ENCODE measurements at regions not wholly inside any gene's neighbourhood (a gene's known extent, or its start where the extent isn't known, plus 50 kb on each side); places are given as distances from the start of the nearest gene placed in this dataset.

GRCh38 chr6:6886171-6886885, 221.4 kb upstream of the RREB1 start:
- DNase-seq, result peak in 20 of 56 donors; percentile 4 to 39 (median 14)

- no peak for DNase-seq
These were observed 220.9 kb upstream of the RREB1 start for GRCh38 chr6:6886886-6887285.

GRCh38 chr6:6889601-6890000, 218.2 kb upstream of the RREB1 start:
- DNase-seq, result no peak

GRCh38 chr6:6890400-6890858, 217.3 kb upstream of the RREB1 start:
- DNase-seq, result no peak

- no peak for DNase-seq
These were observed 216.5 kb upstream of the RREB1 start for GRCh38 chr6:6891125-6891721.

- DNase-seq, result no peak
These were observed 215.8 kb upstream of the RREB1 start for GRCh38 chr6:6891949-6892461.

- DNase-seq, result no peak
These were observed 214.8 kb upstream of the RREB1 start for GRCh38 chr6:6892744-6893583.

- no peak for DNase-seq
These were observed 214.1 kb upstream of the RREB1 start for GRCh38 chr6:6893701-6894100.

- no peak for DNase-seq
These were observed 211.8 kb upstream of the RREB1 start for GRCh38 chr6:6895929-6896328.

- no peak for DNase-seq
These were observed 210.6 kb upstream of the RREB1 start for GRCh38 chr6:6897140-6897539.

- no peak for DNase-seq
These were observed 207.1 kb upstream of the RREB1 start for GRCh38 chr6:6900569-6901204.

- no peak for DNase-seq
These were observed 206.5 kb upstream of the RREB1 start for GRCh38 chr6:6901205-6901719.

GRCh38 chr6:6901945-6902344, 205.8 kb upstream of the RREB1 start:
- no peak for DNase-seq

- no peak for DNase-seq
These were observed 201.7 kb upstream of the RREB1 start for GRCh38 chr6:6905961-6906518.

- DNase-seq, result no peak
These were observed 201.1 kb upstream of the RREB1 start for GRCh38 chr6:6906570-6907213.

- DNase-seq, result no peak
These were observed 200.5 kb upstream of the RREB1 start for GRCh38 chr6:6907286-6907685.

- no peak for DNase-seq
These were observed 199.6 kb upstream of the RREB1 start for GRCh38 chr6:6908121-6908520.

- DNase-seq, result no peak
These were observed 198.7 kb upstream of the RREB1 start for GRCh38 chr6:6909111-6909510.

- no peak for DNase-seq
These were observed 196.9 kb upstream of the RREB1 start for GRCh38 chr6:6910734-6911295.

- DNase-seq, result no peak
These were observed 196.4 kb upstream of the RREB1 start for GRCh38 chr6:6911391-6911790.

Measured in amygdala (tissue), 56 donors.